Parathyroid adenoma (tissue), 2 donors: ENCODE measurements at regions not wholly inside any gene's neighbourhood (a gene's known extent, or its start where the extent isn't known, plus 50 kb on each side); places are given as distances from the start of the nearest gene placed in this dataset.
"Not testable (repeated sequence)": the region's sequence is repeated elsewhere in the genome, so short reads cannot be mapped to it uniquely, and the experiment has no call there.

Experiments used
- H2AFZ ChIP-seq: fragments of 300-600 bp; sonication (generic); one replicate; pipeline ENCODE4 v1.7.0; 2017; ENCODE audit warnings: antibody characterized with exemption, mild to moderate bottlenecking
- H3K27ac ChIP-seq: fragments of 300-600 bp; sonication (generic); one replicate; pipeline ENCODE4 v1.7.0; 2017
- H3K27me3 ChIP-seq: fragments of 300-600 bp; sonication (generic); one replicate; pipeline ENCODE4 v1.7.0; 2017; ENCODE audit warnings: low read length; ENCODE audit not compliant: control insufficient read depth, insufficient read depth
- H3K36me3 ChIP-seq: fragments of 300-600 bp; sonication (generic); one replicate; pipeline ENCODE4 v1.7.0; 2017; ENCODE audit warnings: low read length; ENCODE audit not compliant: control insufficient read depth, insufficient read depth
- H3K4me1 ChIP-seq: fragments of 300-600 bp; sonication (generic); one replicate; pipeline ENCODE4 v1.7.0; 2017; ENCODE audit warnings: control low read depth
- H3K4me2 ChIP-seq: fragments of 300-600 bp; sonication (generic); one replicate; pipeline ENCODE4 v1.7.0; 2017; ENCODE audit warnings: low read length
- H3K4me3 ChIP-seq: fragments of 300-600 bp; sonication (generic); one replicate; pipeline ENCODE4 v1.7.0; 2017; ENCODE audit warnings: low read depth, low read length
- H3K79me2 ChIP-seq: fragments of 300-600 bp; sonication (generic); one replicate; pipeline ENCODE4 v1.7.0; 2017; ENCODE audit warnings: control low read depth
- H3K9ac ChIP-seq: fragments of 300-600 bp; sonication (generic); one replicate; pipeline ENCODE4 v1.7.0; 2017; ENCODE audit warnings: mild to moderate bottlenecking
- H3K9me3 ChIP-seq: fragments of 300-600 bp; sonication (generic); one replicate; pipeline ENCODE4 v1.7.0; 2017; ENCODE audit warnings: low read length; ENCODE audit not compliant: control insufficient read depth
- donor health status: primary hyperparathyroidism.

DNA sequence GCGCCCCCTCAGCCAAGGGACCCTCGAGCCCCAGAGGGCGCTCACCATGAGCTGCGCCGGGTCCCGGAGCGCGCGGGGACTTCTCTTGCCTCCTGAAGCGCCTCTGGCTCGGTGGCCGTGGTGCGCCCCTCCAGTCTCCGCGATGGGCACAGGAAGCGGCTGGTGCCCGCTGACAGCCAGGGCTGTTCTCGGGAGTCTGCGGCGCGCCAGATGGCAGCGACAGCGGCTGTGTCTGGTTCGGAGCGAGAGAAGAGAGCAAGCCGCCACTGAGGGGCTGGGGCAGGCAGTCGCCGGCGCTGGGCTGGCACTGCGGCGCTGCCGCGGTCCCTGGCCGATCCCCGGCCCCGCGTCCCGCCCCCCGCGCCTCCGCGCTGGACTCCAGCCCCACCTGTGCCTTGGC, 920.2 kb downstream of the RPIA start:
- H3K4me3 ChIP-seq, H3K9ac ChIP-seq, H3K27me3 ChIP-seq, H2AFZ ChIP-seq, H3K4me1 ChIP-seq, H3K27ac ChIP-seq, H3K36me3 ChIP-seq, H3K79me2 ChIP-seq, H3K9me3 ChIP-seq, H3K4me2 ChIP-seq: not testable (repeated sequence)

DNA sequence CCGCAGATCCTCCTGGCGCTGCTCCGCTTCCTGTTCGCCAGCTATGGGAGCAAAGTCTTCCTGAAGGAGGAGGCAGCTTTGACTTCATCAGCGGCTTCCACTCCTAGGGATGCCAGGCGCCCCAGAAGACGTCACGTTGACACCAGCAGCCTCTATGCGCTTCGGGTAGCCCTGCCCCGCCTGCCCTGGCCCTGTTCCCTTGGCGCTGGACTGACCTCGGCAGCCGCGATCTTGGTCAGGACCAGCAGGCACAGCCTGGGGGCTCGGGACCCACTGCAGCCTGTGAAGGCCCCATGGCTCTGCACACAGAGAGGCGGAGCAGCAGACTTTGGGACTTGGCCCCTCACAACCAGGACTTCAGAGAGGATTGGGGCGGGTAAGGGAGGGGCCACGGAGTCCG, 957.8 kb downstream of the RPIA start:
- not testable (repeated sequence) for H3K27ac ChIP-seq, H3K9ac ChIP-seq, H3K4me2 ChIP-seq

DNA sequence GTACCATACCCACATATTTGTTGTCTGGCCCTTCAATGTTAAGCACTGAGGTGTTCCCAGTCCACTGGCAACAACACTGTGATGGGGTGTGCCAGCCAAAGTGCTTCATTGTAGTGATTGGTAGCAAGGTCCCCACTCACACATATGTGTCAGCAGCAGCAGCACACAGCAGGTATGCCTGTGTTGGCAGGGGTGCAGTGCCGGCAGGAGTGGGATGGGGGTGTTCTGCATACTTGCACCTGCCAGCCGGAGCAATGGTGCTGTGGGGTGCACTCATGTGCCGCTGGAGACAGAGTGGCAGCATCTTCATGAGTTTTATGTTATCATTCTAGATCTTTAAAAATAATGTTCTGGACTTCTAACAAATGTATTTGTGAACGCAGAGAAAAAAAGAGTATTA, 987.8 kb downstream of the RPIA start:
- not testable (repeated sequence) for H3K36me3 ChIP-seq, H3K9me3 ChIP-seq

More for the DNA sequence above, 957.8 kb downstream of the RPIA start:
- not testable (repeated sequence) for H3K27me3 ChIP-seq, H3K4me1 ChIP-seq, H3K9me3 ChIP-seq, H3K4me3 ChIP-seq, H2AFZ ChIP-seq, H3K36me3 ChIP-seq, H3K79me2 ChIP-seq

More for the DNA sequence above, 987.8 kb downstream of the RPIA start:
- H3K27me3 ChIP-seq, H3K4me2 ChIP-seq, H3K4me1 ChIP-seq, H3K79me2 ChIP-seq, H2AFZ ChIP-seq, H3K27ac ChIP-seq, H3K9ac ChIP-seq, H3K4me3 ChIP-seq: not testable (repeated sequence)
